UCSD-AML1 (cell line): ENCODE measurements at regions not wholly inside any gene's neighbourhood (a gene's known extent, or its start where the extent isn't known, plus 50 kb on each side); places are given as distances from the start of the nearest gene placed in this dataset.

Experiments used
- DNase-seq: peaks from one replicate; lab custom pipeline; 2025; ENCODE audit not compliant: unreplicated experiment; lab: John Stamatoyannopoulos, UW

DNA sequence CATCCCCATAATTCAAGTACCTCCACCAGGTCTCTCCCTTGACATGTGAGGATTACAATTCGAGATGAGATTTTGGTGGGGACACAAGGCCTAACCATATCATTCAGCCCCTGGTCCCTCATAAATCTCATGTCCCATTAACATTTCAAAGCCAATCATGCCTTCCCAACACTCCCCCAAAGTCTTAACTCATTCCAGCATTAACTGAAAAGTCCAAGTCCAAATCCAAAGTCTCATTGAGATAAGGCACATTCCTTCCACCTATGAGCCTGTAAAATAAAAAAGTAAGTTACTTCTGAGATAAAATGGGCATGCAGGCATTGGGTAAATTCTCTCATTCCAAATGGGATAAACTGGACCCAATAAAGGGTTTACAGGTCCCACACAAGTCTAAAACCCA lies 849.7 kb downstream of the BCL11A start:
- no peak for DNase-seq

DNA sequence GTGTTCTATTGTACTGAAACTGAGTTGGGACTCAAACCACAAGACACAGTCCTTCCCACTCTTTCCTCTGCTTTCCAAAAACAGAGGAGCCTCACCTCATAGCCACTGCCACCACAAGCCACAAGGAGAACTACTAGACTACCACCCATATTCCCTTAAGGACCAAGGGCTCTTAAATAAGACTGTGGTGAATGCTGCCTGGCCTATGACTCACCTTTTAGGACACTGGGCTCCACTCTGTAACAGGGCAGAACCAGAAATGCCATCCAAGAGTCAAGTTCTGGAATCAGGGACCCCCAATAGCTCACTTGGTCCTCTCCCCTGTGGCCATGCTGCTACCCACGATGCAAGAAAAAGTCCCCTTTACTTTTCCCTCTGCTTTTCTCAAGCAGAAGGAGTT lies 851.4 kb downstream of the BCL11A start:
- no peak for DNase-seq

DNA sequence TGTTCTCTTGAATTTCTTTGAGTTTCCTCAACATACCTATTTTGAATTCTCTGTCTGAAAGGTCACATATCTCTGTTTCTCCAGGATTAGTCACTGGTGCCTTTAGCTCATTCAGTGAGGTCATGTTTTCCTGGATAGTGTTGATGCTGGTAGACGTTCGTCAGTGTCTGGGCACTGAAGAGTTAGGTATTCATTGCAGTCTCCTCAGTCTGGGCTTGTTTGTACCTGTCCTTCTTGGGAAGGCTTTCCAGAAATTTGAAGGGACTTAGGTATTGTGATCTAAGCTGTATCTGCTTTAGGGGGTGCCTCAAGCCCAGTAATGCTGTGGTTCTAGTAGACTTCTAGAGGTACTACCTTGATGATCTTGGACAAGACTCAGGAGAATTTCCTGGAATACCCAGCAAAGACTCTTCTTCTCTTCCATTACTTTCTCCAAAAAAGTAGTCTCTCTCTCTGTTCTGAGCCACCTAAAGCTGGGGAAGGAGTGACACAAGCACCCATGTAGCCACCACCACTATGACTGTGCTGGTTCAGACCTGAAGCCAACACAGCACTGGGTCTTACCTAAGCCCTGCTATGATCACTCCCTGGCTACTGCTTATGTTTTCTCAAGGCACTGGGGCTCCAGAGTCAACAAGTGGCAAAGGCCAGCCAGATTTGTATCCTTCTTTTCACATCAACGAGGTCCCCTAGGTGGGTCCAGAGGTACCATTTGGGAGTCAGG lies 852.0 kb downstream of the BCL11A start:
- DNase-seq = no peak

DNA sequence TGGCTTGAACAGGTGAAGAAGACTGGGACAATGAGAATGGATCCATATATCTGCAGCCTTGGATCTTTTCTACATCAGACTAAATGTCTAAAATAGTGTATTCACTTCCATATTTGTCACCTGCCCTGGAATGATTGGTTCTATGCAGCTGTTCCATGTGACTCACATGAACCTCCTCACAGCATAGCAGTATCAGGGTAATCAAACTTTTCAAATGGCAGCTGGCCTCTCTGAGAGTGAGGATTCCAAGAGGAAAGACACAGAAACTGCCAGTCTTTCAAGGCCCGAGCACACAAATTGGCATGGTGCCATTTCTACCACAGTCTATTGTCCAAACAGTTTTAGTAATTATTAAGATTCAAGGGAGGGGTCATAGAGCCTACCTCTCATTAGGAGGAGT lies 859.3 kb downstream of the BCL11A start:
- no peak for DNase-seq

DNA sequence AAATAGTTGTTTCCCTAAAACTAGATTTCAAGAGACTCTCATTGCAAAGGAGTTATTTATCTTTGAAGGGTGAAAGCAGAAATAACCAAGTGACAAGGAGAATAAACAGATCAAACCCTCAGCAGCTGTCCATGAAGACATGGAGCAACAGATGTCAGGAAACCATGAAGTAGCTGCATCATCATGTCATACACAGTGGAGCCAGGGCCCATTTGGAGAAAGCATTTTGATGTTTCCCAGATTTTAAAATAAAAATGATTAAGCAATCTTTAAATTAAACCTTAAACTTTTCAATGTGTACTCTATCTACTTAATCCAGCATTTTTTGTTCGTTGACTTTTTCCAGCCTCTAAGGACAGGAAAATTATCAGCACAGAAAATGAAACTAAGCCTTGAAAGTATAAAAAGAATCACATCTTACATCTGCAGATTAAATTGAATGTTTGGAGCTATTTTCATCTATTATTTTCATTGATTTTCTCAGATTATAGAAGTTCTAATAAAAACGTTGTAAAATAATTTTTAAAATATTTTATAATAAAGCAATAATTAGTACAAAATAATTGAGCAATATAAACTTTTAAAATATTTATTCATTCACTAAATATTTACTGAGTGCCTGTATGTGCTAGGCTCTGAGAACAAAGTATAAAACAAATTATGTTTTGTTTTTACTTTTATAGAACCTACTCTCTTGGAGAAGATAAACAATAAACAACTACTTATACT lies 860.1 kb downstream of the BCL11A start:
- DNase-seq = no peak

DNA sequence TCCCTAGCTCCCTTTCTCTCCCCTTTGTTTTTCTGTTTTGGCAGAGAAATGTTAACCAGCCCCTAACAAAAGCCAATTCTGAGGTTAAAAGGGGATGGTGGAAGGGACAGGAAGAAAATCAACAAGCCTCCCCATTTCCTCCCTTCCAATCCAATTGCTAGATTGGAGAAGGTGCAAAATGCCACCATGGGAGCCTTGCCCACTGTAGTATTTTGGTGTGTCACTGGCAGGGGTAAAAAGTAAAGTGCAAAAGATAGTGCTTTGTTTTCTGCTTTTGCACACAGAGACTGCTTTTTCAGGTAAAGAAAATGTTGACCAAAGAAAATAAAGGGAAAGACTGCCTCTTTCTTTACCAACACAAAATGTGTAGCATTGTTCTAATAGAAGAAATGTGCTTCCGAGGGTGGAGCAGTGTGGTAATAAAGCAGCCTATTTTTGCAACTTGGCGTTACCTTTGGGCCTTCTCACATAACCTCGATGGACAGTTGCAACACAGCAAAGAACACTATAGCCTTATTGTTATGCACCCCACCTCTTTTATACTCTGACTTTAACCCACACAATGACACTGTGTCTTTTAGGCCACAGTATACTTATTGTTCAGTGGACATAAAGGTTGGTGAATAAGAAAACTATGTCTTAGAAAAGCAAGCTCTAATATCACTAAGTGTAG lies 861.8 kb downstream of the BCL11A start:
- DNase-seq = no peak

DNA sequence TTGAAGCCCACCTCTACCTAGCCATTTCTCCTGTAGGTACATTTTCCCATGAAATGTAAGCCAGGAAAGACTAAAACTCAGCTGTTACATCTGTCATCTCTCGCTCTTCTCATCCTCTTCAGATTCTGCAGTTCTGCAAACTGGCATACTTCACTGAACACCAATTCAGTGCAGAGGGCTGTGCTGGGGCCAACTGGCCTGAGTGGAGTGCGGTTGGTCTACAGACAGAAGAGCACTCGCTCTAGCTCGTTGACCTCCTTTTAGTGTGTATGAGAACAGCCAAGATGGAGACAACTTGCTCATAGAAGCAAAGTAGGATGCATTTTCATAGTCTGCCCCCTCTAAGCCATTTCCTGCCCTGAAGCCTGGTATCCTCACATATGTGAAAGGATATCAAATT lies 862.6 kb downstream of the BCL11A start:
- DNase-seq = no peak

DNA sequence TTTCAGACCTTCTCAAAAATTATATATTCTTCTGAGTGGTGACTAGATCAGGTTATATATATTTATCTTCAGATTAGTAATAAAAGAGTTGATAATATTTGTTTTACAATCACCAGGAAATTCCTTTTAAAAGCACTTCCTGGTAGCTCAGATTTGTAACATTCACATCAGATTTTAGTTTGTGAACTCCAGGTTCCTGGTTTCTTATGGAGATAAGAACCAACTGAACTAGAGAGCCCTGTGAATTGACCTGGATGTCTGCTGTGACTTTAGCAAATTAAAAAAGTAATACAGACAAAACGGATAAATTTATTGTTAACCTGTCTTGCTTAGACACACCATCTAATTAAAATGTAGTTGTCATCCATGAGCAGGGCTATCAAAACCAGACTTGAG lies 868.7 kb downstream of the BCL11A start:
- no peak for DNase-seq

DNA sequence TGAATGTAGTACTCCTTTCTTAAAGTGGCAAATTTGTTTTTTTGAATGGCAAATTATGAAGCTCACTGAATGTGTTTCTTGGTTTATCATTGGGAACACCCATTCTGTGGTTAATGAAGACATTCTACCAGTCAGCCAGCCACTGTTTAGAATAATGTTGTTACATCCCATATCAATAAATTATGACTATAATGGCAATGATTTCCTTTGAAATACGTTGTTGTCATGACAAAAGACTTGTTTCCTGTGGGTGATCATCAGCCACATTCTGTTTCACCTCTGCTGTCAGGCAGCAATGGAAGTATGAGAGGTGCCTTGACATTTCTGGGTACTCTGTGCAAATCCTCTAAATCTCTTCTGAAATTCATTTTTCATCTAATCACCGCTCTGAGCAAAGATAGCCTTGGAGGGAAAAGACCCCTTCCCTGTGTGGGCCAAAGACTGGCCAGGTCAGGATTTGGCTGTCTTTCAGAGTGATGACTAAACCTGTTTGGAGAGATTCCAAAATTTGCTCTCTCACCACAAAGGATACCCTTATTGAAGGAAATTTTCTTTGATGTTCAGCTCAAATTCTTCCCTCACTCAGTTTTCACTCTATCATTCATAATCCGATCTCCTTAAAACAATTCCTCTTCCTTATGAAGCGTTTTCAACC lies 869.2 kb downstream of the BCL11A start:
- DNase-seq = no peak

DNA sequence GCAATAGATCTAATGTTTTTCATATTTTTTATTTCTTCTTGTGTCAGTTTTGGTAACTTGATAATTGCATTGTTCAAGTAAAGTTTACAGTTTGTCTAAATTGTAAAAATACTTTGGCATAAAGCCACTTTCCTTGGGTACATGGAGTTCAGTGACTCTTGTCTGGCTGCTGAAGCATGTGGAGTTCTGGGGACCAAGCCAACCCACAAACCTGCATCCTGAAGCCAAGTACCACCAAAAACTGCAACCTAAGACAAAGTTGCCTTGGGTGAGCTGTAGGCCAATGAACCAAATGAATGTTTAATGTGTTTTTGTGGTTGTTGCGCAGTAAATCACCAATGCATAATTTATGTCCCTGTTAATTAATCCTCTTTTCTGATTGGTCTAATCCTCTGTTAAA lies 872.6 kb downstream of the BCL11A start:
- DNase-seq = no peak

DNA sequence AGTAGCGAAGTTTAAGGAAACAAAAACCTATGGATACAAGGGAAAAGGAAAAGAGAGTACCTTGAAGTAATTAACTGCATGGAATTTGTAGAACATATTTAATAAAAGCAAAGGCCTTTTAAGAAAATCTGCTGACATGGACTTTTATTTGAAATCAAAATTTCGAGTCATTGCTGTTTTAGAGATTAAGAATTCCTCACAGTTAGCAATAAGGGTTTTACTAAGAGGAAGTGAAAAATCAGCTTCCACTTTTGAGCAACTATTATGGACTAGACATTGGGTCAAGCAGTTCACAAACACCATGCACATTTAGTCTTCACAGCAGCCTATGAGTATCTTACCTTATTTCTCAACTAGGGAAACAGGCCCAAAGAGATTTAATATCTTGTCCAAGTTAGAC lies 876.3 kb downstream of the BCL11A start:
- DNase-seq = no peak

DNA sequence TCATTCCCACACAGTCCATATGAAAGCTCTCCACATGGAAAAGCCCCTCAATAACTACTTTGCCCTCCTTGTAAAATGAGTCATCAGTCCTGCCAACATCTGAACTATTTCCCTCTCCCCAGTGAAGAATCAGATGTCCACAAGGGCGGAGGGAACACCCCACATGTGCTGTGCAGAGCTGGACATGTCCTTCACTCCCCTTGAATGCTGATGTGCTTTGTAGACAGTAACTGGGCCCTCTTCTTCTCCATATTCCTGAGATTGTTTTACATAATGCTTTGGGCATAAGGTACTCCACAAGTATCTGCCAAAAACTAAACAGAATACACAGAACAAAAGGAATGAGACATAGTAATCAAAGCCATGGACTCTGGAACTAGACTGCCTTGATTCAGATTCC lies 879.4 kb downstream of the BCL11A start:
- DNase-seq = no peak

DNA sequence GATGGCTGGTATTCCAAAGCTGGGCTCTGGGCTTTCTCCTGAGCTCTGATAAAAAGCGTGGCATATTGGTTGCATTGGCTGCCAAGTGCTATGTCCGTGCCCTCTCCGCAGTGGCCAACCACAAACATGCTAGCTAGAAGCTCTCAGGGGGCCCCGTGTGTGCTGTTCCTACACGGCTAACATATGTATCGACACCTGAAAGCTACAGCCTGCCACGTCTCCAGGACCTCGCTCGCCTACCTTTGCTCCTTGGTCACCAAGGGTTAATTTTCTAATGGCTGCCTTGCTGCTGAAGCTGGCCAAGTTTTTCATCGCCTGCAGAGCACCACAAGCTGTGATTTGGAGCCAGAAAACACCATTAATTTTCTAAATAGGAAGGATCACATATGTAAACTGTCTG lies 888.4 kb downstream of the BCL11A start:
- DNase-seq = no peak

DNA sequence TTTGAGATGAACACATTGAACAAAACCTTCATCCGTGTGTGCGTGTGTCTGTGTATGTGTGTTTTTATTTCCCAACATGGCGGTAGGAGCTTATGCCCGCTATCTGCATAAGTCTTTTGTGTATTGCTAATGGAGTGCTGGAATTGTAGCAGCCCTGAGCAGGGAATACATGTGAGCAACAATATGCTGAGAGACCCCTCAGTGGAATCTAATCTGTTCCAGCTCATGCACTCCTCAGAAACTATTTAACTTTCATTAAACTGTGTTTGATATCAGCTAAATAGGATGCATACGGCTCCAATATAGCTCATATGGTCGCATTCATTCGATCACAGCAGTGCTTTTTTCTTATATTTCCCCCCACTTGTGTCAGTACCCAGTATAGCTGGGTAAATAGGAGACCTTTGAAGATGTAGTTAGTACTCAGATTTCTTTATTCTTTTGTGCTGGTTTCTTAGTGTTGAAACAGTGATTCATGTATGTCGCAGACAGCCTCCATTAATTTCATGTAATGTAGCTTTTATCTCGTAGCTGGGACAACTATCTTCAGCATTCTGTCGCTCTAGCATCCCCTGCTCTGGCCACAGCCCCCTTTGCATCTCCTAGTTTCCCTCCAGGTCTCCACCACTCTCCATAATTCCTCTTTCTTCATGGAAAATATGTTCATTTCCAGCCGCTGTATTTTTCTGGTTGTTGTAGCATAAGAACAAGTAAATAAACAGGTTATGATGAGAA lies 891.2 kb downstream of the BCL11A start:
- DNase-seq = no peak

DNA sequence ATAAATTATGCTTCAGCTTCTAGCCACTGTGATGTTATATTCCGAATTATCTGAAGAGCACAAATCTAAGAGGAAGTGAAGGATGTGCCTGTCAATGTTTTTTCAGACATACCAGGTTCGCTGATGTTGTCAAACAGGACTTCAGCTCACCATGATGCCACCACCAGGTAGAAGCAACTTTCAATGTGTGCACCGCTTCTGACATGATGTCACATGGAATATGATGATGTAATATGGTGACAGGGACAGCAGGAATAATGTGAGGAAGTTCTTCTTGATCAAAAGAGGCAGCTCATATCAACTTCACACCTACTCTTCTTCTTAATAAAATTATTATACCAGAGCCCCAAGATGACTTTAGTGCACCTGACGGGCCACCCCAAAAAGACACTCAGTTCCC lies 893.2 kb downstream of the BCL11A start:
- DNase-seq = no peak

DNA sequence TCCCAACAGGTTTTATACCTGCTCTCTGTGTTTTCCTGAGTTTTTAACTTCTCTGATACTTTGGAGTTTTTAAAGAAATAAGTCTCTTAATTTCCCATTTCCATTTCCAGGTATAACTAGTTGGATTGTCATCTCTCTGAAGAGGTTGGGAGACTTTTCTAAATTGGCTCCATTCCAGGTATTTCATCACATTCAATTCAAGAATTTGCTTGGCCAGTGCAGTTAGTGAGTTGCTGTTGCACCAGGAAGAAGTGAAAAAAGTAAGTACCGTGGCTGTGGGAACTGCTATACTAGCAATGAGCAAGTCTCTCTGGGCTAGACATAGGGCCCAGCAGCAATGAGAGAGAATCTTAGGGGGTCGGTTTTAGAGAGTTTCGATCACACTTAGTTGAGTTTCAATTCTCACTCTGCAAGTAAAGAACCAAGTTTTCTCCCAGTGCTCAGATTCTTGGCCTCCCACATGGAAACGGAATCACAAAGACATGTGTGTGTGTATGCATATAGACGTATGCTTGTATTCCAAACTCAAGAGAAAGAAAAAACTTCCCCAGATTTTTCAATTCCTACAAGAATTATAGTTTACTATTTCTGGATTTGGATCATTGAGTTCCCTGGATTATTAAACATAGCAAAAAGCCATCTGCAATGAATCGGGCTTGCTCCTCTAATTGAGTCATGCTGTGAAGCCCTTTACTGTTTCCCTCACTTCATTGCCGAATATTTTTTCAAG lies 894.4 kb downstream of the BCL11A start:
- no peak for DNase-seq

DNA sequence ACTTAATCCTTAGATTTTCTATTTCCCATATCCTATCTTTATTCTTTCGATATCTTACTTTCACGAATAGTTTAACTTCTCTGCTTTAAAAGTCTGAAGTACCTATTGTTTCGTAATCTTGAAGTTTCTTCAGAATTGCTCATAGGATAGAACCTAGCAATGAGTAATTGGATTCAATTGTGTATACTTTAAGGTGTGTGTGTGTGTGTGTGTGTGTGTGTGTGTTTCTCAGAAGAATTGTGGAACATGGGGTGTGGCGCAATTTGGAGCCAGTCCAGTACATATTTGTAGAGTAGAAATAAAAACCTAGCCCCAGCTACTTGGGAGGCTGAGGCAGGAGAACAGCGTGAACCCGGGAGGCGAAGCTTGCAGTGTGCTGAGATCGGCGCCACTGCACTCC lies 897.6 kb downstream of the BCL11A start:
- DNase-seq = no peak

DNA sequence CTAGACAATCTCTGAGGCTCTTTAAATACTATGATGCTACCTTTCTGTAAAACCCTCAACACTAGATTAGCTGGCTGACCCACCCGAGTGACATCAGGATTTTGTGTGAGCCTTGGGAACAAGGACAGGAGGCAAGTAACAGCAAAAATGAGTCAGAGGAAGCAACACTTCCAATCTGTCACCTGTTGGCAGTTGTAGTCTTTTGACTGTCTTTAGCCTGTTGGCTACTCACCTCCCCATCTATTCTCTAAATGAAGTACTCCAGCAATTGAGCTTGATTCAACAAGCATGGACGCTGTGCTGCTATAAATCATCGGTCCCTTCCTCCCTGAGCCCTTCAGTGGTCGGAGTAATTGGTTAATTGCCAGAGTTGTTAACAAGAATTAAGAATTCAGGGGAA lies 898.7 kb downstream of the BCL11A start:
- DNase-seq = no peak

DNA sequence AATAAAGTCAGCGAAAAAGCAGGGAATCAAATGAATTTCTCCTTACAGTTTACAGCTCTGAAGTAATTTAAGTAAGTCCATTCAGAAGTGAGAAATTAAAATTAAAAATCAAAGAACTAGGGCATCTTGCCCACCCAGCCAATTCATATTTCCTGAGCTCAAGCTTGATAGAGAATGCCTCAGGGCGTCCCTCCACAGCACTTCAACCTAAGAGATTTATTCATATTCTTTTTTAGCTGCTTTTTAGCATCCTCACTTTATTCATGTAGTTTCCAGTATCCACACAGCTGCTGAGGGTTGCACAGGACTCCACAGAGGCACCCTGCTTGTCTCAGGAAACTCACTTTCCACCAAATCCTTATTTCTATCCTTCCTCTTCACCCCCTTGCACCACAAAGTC lies 900.3 kb downstream of the BCL11A start:
- DNase-seq = no peak

DNA sequence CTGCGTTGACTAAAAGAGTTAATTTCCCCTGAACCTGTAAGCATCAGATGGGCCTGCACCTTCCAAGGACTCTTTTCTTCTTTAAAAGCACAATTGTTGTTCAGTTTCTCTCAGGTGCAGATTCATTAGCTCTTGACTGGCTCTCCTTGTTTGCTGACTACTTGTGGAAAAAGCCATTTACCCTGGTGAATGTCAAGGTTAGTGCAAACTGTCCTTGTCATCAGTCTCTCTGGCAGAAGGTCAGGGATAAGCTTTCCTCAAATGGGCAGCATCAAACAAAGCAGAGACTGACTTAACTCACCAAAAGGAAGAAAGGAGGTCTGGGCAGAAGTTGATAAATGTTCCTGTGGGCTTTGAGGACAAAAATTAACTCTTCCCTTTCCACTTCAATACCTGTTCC lies 922.7 kb downstream of the BCL11A start:
- no peak for DNase-seq

DNA sequence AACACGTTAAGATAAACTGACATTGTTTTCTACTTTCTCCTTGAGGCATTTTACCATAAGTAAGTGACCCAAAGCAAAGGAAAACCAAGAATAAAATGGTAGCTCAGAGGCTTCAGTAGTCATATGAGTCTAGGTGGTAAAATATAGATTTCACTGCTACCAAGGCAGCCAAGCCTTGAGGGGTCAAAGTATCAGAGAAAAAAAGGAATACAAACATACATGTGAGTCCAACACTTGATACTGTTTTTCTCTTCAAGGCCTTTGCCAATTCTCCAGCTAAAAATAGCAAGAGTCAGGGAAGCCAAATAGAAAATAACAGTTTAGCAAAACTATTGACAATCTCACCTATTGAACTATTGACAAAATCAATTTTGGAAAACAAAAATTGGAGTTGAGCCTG lies 925.9 kb downstream of the BCL11A start:
- DNase-seq = no peak
